Breast epithelium (tissue), 4 donors: ENCODE measurements at regions not wholly inside any gene's neighbourhood (a gene's known extent, or its start where the extent isn't known, plus 50 kb on each side); places are given as distances from the start of the nearest gene placed in this dataset.

Experiments
- DNase-seq, 2 donors: peaks; one replicate each; pipeline ENCODE4 v3.0.0-alpha.2; 2019; ENCODE audit warnings: low spot score in 2 of 2
- H3K27ac ChIP-seq, 2 donors: fragments of 200-600 bp; sonication (generic) in 1 of 2; one replicate each; pipeline ENCODE4 v1.5.1; 2016 to 2019; ENCODE audit warnings: mild to moderate bottlenecking in 1 of 2
- H3K27me3 ChIP-seq, 2 donors: fragments of 200-600 bp; sonication (generic) in 1 of 2; one replicate each; pipeline versions ENCODE4 v1.5.1 to v1.6.0; 2017 to 2019; ENCODE audit warnings: control low read depth in 1 of 2, mild to moderate bottlenecking in 1 of 2
- H3K36me3 ChIP-seq: fragments of 200-600 bp; one replicate; pipeline ENCODE4 v1.5.1; 2019
- H3K4me1 ChIP-seq, 2 donors: fragments of 200-600 bp; sonication (generic); one replicate each; pipeline ENCODE4 v1.5.1; 2016 to 2019; ENCODE audit warnings: control low read depth in 1 of 2
- H3K4me3 ChIP-seq, 3 donors: fragments of 200-600 bp; sonication (generic); 1 replicate in 2 of 3; 2 replicates in 1 of 3; pipeline ENCODE4 v1.5.1; 2016 to 2019; ENCODE audit warnings: mild to moderate bottlenecking in 3 of 3, moderate library complexity in 2 of 3
- H3K9me3 ChIP-seq, 2 donors: fragments of 200-600 bp; sonication (generic) in 1 of 2; one replicate each; pipeline ENCODE4 v1.5.1; 2016 to 2019; ENCODE audit warnings: control low read depth in 1 of 2
- CTCF ChIP-seq, 3 donors: fragments of 450-650 bp; IDR thresholded peaks; one replicate each; pipeline ENCODE4 v1.5.1; 2016 to 2017; ENCODE audit warnings: antibody characterized with exemption in 3 of 3, mild to moderate bottlenecking in 3 of 3, moderate library complexity in 3 of 3
- POLR2A ChIP-seq: fragments of 450-650 bp; IDR thresholded peaks from one replicate; pipeline ENCODE4 v1.6.1; 2016; ENCODE audit warnings: antibody characterized with exemption, mild to moderate bottlenecking, moderate library complexity
- POLR2AphosphoS5 ChIP-seq, 3 donors: sonication (generic); formaldehyde crosslinking; IDR thresholded peaks; one replicate each; pipeline ENCODE4 v1.6.1; 2017; ENCODE audit warnings: antibody characterized with exemption in 3 of 3
- intact Hi-C: fragments of 100-400 bp; cut with DNase I; formaldehyde crosslinking; loops from one replicate; pipeline ENCODE4 v1.15.1; 2023; ENCODE audit warnings: low total_unique reads

GRCh38 chr10:106053061-106053460 is 1111.4 kb downstream of the SORCS1 start:
- no peaks in the 10 kb centered on the region for H3K36me3 ChIP-seq
- no peaks in the 10 kb centered on the region for H3K9me3 ChIP-seq
- H3K27me3 ChIP-seq = no peaks in the 10 kb centered on the region
- H3K4me1 ChIP-seq = no peaks in the 10 kb centered on the region
- H3K27ac ChIP-seq = no peak overlapping the region
- DNase-seq = no peak
- intact Hi-C loops = no loop called here
- TF ChIP-seq CTCF (IDR thresholded peaks at IDR 0.05) = no peak
- TF ChIP-seq POLR2AphosphoS5 (IDR thresholded peaks at IDR 0.05) = no peak
- no peak overlapping the region for H3K4me3 ChIP-seq

GRCh38 chr10:106044503-106044902 is 1120.0 kb downstream of the SORCS1 start:
- Histone ChIP-seq H3K4me3 (no peak overlapping the region), H3K27ac (no peak overlapping the region), H3K4me1 (no peaks in the 10 kb centered on the region), H3K27me3 (no peaks in the 10 kb centered on the region), H3K36me3 (no peaks in the 10 kb centered on the region), H3K9me3 (no peaks in the 10 kb centered on the region)
- no peak for DNase-seq
- intact Hi-C loops = no loop called here
- no peak for TF ChIP-seq POLR2AphosphoS5 (IDR thresholded peaks at IDR 0.05)
- no peak for TF ChIP-seq CTCF (IDR thresholded peaks at IDR 0.05)
- no peak for TF ChIP-seq POLR2A

- TF ChIP-seq POLR2AphosphoS5 (IDR thresholded peaks at IDR 0.05) (no peak), CTCF (IDR thresholded peaks at IDR 0.05) (no peak), POLR2A (no peak)
These were observed 1120.6 kb downstream of the SORCS1 start for GRCh38 chr10:106043863-106044262.

GRCh38 chr10:106038246-106038645 is 1126.3 kb downstream of the SORCS1 start:
- Histone ChIP-seq H3K36me3 (no peaks in the 10 kb centered on the region), H3K4me1 (no peaks in the 10 kb centered on the region), H3K4me3 (no peak overlapping the region), H3K9me3 (peaks cover 0 to 7% of the 10 kb centered on the region in 2 donors), H3K27me3 (no peaks in the 10 kb centered on the region), H3K27ac (no peak overlapping the region)
- no peak for TF ChIP-seq POLR2AphosphoS5 (IDR thresholded peaks at IDR 0.05)
- no peak for TF ChIP-seq POLR2A
- no peak for TF ChIP-seq CTCF (IDR thresholded peaks at IDR 0.05)
- intact Hi-C loops = no loop called here
- DNase-seq = no peak

More at GRCh38 chr10:106043863-106044262, 1120.6 kb downstream of the SORCS1 start:
- no peak for DNase-seq
- Histone ChIP-seq H3K27me3 (no peaks in the 10 kb centered on the region), H3K9me3 (no peaks in the 10 kb centered on the region), H3K36me3 (no peaks in the 10 kb centered on the region), H3K27ac (no peak overlapping the region), H3K4me1 (no peaks in the 10 kb centered on the region), H3K4me3 (no peak overlapping the region)
- intact Hi-C loops = no loop called here

- Histone ChIP-seq H3K9me3 (peaks cover 0 to 7% of the 10 kb centered on the region in 2 donors), H3K27ac (no peak overlapping the region), H3K36me3 (no peaks in the 10 kb centered on the region), H3K4me1 (no peaks in the 10 kb centered on the region), H3K4me3 (no peak overlapping the region), H3K27me3 (no peaks in the 10 kb centered on the region)
- no peak for TF ChIP-seq POLR2AphosphoS5 (IDR thresholded peaks at IDR 0.05)
- no peak for TF ChIP-seq CTCF (IDR thresholded peaks at IDR 0.05)
- no peak for TF ChIP-seq POLR2A
- no peak for DNase-seq
- intact Hi-C loops = no loop called here
These were observed 1131.4 kb downstream of the SORCS1 start for GRCh38 chr10:106033065-106033464.
